Activated CD8-positive, alpha-beta T cell treated with anti-CD3 and anti-CD28 coated beads for 36 hours (primary cell): ENCODE measurements at regions not wholly inside any gene's neighbourhood (a gene's known extent, or its start where the extent isn't known, plus 50 kb on each side); places are given as distances from the start of the nearest gene placed in this dataset.

ENCODE experiments used
- ATAC-seq: fragments of 200-7000 bp; cut with Tn5 transposase; one replicate; pipeline ENCODE4 v1.10.0; 2021; ENCODE audit warnings: mild to moderate bottlenecking, moderate library complexity
- CTCF ChIA-PET: fragments of 350-600 bp; sonication (Branson Sonifier 250); formaldehyde crosslinking; loops from one replicate; lab custom pipeline; 2021; ENCODE audit warnings: antibody characterized with exemption; lab: Charles Lee
- POLR2A ChIA-PET: fragments of 350-600 bp; sonication (Branson Sonifier 250); formaldehyde crosslinking; loops from one replicate; lab custom pipeline; 2021; ENCODE audit warnings: antibody characterized with exemption; lab: Charles Lee
- DNase-seq: peaks from one replicate; pipeline ENCODE4 v3.0.0-alpha.2; 2020
- H3K27ac Mint-ChIP-seq: one replicate; pipeline ENCODE4 v1.8.0; 2021; ENCODE audit warnings: mild to moderate bottlenecking, mixed read lengths
- H3K27me3 Mint-ChIP-seq: one replicate; pipeline ENCODE4 v1.8.0; 2021; ENCODE audit warnings: mixed read lengths
- H3K36me3 Mint-ChIP-seq: one replicate; pipeline ENCODE4 v1.8.0; 2021; ENCODE audit warnings: low read depth, mixed read lengths
- H3K4me1 Mint-ChIP-seq: one replicate; pipeline ENCODE4 v1.8.0; 2021; ENCODE audit warnings: low read depth, mixed read lengths
- H3K4me3 Mint-ChIP-seq: one replicate; pipeline ENCODE4 v1.8.0; 2021; ENCODE audit warnings: mild to moderate bottlenecking, moderate library complexity, mixed read lengths
- H3K9me3 Mint-ChIP-seq: one replicate; pipeline ENCODE4 v1.8.0; 2021; ENCODE audit warnings: mixed read lengths
- CTCF ChIP-seq: fragments of 200-600 bp; IDR thresholded peaks from one replicate; pipeline ENCODE4 v1.8.0; 2022; ENCODE audit warnings: antibody characterized with exemption, mild to moderate bottlenecking
- intact Hi-C: fragments of 100-400 bp; cut with micrococcal nuclease; formaldehyde crosslinking; loops from one replicate; pipeline ENCODE4 v1.10.0; 2022

GRCh38 chr13:65054277-65054676, 2175.9 kb downstream of the PCDH9 start:
- no peaks in the 10 kb centered on the region for H3K4me1 Mint-ChIP-seq
- H3K27ac Mint-ChIP-seq: no peak overlapping the region
- intact Hi-C loops: no loop called here
- CTCF ChIA-PET: no interaction called here
- ATAC-seq (no peak), DNase-seq (no peak)
- H3K36me3 Mint-ChIP-seq: no peaks in the 10 kb centered on the region
- no peak overlapping the region for H3K4me3 Mint-ChIP-seq
- no peak for TF ChIP-seq CTCF
- POLR2A ChIA-PET: no interaction called here
- peaks cover 7% of the 10 kb centered on the region for H3K9me3 Mint-ChIP-seq
- no peaks in the 10 kb centered on the region for H3K27me3 Mint-ChIP-seq

GRCh38 chr13:65036999-65037398, 2193.1 kb downstream of the PCDH9 start:
- no peak for DNase-seq
- Mint-ChIP-seq H3K27ac (no peak overlapping the region), H3K4me1 (no peaks in the 10 kb centered on the region), H3K9me3 (peaks cover 12% of the 10 kb centered on the region), H3K27me3 (no peaks in the 10 kb centered on the region), H3K36me3 (no peaks in the 10 kb centered on the region), H3K4me3 (no peak overlapping the region)
- no peak for ATAC-seq
- intact Hi-C loops: no loop called here
- no peak for TF ChIP-seq CTCF
- CTCF ChIA-PET: no interaction called here
- POLR2A ChIA-PET: no interaction called here

GRCh38 chr13:65035302-65035701, 2194.8 kb downstream of the PCDH9 start:
- ChIA-PET POLR2A (no interaction called here), CTCF (no interaction called here)
- Mint-ChIP-seq H3K27me3 (no peaks in the 10 kb centered on the region), H3K9me3 (peaks cover 21% of the 10 kb centered on the region), H3K27ac (no peak overlapping the region), H3K4me1 (no peaks in the 10 kb centered on the region), H3K36me3 (no peaks in the 10 kb centered on the region), H3K4me3 (no peak overlapping the region)
- DNase-seq: no peak
- intact Hi-C loops: no loop called here
- TF ChIP-seq CTCF: no peak
- no peak for ATAC-seq

GRCh38 chr13:65034266-65034665, 2195.9 kb downstream of the PCDH9 start:
- intact Hi-C loops: no loop called here
- no peak for ATAC-seq
- TF ChIP-seq CTCF: no peak
- Mint-ChIP-seq H3K9me3 (peaks cover 27% of the 10 kb centered on the region), H3K27me3 (no peaks in the 10 kb centered on the region), H3K36me3 (no peaks in the 10 kb centered on the region), H3K4me1 (no peaks in the 10 kb centered on the region), H3K27ac (no peak overlapping the region), H3K4me3 (no peak overlapping the region)
- no peak for DNase-seq
- POLR2A ChIA-PET: no interaction called here
- CTCF ChIA-PET: no interaction called here

- TF ChIP-seq CTCF: no peak
- H3K27ac Mint-ChIP-seq: no peak overlapping the region
- H3K4me3 Mint-ChIP-seq: no peak overlapping the region
- H3K36me3 Mint-ChIP-seq: no peaks in the 10 kb centered on the region
- no peak for ATAC-seq
- DNase-seq: no peak
- H3K4me1 Mint-ChIP-seq: no peaks in the 10 kb centered on the region
- H3K27me3 Mint-ChIP-seq: no peaks in the 10 kb centered on the region
- ChIA-PET CTCF (no interaction called here), POLR2A (no interaction called here)
- intact Hi-C loops: no loop called here
- H3K9me3 Mint-ChIP-seq: peaks cover 28% of the 10 kb centered on the region
Measured at GRCh38 chr13:65032825-65033224, 2197.3 kb downstream of the PCDH9 start.
